NCI-H774 (cell line): ENCODE measurements at regions not wholly inside any gene's neighbourhood (a gene's known extent, or its start where the extent isn't known, plus 50 kb on each side); places are given as distances from the start of the nearest gene placed in this dataset.

Experiments
- DNase-seq: peaks from one replicate; lab custom pipeline; 2025; lab: John Stamatoyannopoulos, UW

DNA sequence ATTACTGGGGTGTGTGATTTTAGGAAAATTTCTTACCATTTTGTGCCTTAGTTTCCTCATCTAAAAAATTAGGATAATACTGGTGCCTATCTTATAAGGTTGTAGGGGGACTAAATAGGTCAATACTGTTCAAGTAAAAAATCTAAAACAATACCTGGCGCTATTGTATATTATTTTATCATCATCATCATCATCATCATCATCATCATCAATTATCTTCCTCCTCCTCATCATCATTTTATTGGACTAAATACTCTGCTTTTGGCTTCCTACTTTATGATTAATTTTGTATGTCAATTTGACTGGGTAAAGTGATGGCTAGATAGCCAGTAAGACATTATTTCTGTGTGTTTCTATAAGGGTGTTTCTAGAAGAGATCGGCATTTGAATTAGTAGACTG lies 435.5 kb downstream of the DHX35 start:
- no peak for DNase-seq

DNA sequence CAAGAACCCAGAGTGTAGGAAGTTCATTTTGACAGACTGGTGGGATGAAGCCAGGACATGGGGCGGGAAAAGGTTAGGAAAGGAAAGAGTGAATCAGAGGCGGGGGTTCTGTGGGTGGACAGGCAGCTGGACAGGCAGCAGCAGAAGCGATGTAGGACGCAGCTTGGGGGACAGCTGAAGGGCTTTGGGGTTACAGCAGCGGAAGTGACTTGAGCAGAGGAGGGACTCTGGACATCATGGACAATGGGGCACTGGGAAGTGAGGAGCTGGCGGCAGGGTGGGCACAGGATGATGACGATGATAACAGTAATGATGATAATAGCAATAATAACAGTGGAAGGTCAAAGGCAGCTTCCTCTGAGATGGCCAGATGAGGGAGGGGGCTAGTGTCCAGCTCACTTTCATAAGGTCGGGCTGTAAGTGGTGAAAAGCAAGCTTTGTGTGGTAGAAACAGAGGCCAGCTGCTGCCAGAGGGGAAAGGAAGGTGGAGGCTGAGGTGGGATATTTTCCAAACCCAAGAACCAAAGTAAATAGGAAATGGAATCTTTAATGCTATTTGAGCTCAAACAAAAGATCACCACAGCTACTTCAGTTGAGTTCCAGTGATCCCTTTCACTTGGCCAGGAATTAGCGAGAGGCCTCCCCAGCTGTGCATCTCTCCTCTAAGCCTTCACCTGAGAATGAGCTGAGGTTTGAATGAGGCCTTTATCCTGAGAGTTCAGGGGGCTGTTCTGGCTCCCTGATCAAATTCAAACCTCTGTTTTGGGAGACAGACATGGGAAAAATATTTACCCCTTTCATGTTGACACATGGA lies 433.5 kb downstream of the DHX35 start:
- DNase-seq, result no peak

DNA sequence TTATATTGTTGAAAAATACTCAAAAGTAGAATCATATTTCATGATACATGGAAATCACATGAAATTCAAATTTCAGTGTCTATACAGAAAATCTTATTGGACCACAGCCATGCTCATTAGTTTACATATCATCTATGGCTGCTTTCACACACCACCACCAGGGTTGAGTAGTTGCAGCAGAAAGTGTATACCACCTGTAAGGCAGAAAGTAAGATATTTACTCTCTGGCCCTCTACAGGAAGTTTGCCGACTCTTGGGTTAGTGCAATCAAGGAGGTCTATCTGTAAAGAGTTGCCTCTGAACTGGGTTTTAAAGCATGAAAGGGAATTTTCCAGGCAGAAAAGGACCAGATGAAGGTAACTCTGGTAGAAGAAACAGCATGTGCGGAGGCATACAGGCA lies 432.3 kb downstream of the DHX35 start:
- no peak for DNase-seq

DNA sequence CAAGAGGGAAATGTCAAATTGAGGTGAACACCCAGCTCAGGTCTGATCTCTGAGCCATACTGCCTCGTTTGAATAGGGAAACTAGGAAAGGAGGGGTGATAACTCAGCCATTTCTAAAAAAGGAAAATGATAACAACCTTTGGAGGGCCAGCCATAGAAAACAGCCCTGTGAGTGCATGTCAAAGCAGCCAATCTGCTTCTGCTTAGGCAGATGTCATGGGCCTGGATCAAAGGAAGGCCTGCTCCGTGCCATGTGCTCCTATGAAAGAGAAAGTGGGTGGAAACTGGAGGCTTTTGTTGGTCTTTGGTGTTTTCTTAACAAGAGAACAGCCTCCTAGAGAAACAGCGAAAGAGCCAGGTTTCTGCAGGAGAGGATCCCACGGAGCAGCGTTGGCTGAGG lies 428.0 kb downstream of the DHX35 start:
- DNase-seq, result no peak

DNA sequence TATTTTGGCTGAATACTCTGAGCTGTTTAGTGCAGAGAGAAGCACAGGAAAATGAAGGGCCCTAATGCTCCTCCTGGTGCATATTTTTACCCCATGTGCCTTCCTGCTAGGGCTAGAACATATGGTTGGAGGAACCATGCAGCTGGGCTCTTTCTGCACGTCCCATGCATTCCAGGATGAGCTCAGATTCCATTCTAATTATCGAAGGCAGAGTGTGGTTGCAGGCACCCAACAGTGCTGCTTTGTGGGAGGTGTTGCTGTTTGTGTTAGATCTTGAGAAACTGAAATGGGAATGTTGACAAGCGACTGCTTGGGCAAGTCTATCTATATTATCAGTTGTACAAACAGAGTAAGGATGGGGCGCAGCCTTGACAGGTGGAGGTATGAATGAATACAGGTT lies 419.5 kb downstream of the DHX35 start:
- no peak for DNase-seq

DNA sequence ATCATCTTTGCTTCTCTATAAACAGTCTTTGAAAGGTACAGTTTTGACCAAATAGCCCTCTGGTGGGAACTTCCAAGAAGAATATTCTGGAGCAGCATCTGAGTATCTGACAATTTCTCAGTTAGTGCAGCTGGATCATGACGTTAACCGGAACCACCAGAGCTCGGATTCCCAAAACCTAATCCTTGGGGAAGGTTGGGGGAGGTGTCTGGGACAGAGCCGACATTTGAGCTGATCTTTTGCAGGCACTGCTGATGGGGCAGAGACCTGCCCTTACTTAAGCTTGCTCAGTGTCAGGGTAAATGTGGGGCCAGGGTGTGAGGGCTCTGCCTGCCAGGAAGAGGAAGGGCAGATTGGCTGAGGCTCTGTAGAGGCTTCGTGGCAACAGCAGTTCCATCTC lies 416.6 kb downstream of the DHX35 start:
- no peak for DNase-seq

DNA sequence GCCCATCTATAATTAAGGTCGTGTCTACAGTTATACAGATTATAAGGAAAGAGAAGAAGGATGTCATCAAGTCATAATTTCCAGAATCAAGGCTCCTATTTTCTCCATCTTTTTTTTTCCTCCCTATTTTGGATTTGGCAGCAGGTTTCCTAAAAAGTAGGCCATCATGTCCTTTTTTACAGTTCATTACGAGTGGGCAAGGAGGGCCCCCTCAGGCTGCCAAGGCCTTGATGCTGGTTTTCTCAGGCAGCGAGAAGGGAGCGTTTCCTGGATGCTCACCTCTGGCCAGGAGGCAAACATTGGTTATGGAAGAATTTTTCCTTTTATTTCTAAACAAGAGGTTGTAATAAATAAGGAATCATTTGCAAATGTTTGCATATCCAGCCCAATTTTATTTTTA lies 414.6 kb downstream of the DHX35 start:
- no peak for DNase-seq

DNA sequence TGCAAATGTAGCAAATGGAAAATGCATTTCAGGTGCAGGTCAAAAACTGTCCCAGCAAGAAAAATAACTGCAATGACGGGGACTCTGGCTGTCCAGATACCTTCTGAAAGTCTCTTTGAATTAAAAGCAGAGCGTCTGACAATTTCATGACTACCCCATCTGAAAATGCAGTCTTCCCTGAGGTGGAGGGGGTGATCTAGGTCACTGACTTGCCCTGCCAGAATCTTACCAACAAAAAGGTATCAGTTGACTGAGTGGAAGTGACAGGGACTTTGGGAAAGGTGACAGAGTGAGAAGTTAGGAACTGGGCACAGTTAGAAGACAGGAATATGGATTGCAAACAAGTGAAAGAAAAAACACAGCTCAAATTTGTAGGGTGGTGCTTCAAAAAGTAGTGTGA lies 402.2 kb downstream of the DHX35 start:
- no peak for DNase-seq

DNA sequence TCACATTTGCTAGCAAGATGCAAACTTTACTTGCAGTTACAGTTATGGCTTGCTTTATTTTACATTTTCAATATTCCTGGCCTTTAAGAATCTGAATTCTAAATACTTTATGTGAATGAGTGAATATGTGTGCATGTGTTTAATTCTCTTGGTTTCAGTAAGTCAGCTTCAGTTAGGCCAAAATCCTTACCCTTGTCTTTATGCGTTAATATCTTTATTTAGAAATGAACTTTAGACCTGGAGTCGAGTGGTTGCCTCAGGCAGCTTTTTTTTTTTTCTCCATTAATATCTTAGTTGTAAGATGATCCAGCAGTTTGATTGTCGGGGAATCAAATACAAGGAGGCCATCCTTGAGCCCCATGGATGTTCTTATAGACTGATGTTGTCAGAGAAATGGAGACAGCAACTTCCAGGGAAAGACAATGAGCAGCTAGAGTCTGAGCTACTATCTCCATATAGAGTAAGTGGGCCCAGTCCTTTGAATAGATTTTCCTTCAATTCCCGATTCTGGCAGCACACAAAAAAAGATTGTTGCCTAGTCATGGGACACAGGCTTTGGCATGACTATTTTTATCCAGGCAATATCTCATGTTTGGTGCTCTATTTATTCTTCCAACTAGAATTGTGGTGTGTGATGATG lies 398.0 kb downstream of the DHX35 start:
- no peak for DNase-seq

DNA sequence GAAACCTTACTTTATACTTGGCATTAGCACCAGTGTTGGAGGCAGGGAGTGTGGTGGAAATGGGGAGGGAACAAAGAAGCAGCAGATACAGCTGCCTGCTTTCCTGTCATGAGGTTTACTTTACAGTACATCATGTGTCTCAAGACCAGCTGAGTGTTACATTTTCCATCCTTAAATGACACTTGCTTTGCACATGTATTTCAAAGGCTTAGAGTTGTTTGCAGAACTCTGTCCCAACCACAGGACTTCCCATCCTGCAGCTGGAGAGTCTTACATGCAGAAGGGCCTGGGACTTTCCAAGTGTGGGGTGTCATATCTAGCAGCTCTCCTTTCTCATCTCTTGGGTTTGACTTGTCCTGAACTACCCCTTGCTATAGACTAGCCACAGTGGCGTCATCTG lies 395.9 kb downstream of the DHX35 start:
- DNase-seq, result no peak

DNA sequence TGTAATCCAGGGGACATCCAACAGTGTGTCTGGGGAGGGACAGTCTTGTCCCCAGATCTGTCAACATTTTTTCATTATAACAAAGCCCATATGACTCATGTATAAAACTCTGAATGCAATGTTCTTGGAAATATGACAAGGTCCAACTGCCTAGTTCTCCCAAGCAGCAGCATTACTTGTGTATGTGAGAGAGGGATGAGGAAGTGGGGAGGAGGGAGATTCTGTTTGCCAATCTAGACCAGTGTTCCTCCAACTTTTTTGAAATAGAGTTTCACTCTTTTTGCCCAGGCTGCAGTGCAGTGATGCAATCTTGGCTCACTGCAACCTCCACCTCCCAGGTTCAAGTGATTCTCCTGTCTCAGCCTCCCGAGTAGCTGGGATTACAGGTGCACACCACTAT lies 394.8 kb downstream of the DHX35 start:
- no peak for DNase-seq

DNA sequence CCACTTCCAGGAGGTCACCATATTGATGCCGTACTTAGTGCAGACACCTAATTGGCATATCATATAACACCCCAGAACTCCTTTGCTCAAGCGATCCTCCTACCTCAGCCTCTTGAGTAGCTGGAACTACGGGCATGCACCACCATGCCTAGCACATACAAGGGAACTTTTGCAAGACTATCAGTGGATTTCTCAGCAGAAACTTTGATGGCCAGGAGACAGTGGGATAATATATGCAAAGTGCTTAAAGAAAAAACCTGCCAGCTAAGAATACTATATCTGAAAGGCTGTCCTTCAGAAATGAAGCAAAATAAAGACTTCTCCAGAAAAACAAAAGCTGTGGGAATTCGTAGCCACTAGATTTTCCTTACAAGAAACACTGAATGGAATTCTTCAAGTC lies 387.1 kb downstream of the DHX35 start:
- DNase-seq, result no peak

DNA sequence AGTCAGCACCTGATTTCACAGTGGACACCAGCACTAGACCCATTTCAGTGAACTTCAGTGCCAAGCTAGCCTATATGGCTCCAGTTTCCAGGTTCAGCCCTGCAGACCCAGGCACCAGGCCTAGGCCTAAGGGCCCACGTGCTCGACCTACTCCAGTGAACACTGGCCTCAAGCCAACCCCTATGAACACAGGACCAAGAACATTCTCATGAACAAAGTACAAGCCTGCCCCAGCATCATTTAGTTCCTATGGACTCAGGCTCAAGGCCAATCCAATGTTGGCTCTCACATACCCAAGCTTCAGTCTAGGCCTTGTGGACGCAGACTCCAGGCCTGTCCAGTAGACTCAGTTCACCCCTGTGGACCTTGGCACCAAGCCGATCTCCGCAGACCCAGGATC lies 385.5 kb downstream of the DHX35 start:
- no peak for DNase-seq

DNA sequence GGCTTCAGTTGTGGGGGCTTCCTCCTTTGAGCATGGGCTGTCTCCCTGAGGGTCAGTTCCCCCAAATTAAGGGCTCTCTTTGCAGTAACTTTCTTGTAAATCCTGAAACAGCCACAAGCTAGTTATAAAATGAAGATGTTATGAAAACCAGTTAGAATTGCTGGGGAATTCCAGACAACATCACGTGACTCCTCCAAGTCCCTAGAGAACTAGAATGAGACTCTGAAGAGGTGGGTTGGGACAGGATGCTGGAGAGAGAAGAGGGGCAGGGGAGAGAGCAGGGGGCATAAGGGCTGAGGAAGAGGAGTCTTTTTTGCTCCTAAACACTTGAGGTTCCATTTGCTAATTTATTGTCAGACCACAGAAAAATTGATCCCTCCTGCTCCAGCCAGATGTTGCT lies 380.3 kb downstream of the DHX35 start:
- DNase-seq, result no peak

DNA sequence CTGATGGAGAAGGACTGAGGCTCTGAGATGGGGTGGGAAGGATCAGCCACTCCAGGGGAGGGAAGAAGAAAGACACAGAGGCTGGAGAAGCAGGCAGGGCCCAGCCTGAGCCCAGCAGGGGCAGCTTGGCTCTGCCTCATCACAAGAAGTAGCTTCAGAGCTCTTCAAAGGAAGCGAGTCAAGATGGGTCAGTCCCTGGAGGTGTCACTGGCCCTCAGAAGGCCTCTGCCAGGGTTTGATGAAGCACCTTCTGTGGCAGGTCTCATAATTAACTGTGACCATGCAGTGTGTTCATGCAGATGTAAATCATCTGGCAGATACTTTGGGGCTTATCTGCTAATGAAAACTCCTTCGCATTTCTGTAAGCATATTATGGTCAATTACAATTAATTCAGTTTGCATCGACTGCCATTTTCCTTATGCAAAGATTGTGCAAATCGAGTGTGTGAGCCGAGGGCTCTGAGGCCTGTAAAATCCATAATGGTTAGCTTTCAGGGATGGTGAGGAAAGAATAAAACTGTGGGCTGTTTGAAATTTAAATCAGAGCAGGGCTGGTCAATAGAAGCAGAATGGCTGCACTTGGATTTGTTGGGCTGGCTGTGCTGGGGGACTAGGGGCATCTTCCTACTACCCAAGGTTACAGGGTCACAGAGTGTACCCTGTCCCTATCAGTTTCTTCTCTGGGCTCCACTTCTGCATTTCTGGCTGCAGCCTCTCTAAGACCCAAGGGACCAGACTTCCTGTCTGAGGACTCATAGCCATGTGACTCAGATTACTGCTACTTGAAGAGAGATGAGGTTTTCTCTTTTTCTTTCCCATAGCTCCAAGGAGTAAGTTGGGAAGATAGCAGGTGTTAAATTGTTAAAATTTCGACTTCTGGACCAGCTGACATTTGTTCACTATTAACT lies 376.6 kb downstream of the DHX35 start:
- no peak for DNase-seq

DNA sequence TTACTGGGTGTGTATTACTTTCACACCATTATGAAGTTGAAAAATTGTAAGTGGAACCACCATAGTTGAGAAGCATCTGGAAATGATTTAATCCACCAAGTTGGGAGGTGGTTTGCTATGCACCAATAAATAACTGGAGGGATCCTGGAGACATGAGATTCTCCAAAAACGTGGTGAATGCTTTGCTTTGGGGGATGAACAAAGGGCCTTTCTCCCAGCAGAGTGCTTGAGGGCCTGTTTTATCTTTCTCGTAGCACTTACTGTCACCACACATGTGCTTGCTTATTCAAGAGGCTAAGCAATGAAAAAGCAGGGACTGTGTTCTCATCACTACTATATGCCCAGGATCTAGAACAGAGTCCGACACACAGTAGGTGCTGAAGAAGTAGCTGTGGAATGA lies 371.1 kb downstream of the DHX35 start:
- no peak for DNase-seq

DNA sequence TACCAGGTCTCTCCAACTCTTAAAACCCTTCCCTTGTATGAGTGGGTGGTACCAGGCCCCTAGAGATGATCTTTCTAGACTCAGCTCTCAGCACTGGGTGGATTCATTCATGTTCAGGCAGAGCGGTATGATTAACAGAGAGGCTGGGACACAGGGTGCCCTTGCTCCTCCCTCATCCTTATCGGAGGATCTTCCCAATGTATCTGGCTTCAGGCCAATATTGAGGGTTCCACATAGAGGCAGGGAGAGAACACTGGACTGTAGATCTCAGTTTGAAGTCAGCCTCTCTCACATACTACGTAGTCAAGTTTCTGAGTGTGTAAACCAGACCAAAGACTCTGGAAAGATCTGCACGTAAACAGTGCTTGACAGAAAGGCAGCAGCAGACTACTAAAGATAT lies 366.2 kb downstream of the DHX35 start:
- DNase-seq, result no peak

DNA sequence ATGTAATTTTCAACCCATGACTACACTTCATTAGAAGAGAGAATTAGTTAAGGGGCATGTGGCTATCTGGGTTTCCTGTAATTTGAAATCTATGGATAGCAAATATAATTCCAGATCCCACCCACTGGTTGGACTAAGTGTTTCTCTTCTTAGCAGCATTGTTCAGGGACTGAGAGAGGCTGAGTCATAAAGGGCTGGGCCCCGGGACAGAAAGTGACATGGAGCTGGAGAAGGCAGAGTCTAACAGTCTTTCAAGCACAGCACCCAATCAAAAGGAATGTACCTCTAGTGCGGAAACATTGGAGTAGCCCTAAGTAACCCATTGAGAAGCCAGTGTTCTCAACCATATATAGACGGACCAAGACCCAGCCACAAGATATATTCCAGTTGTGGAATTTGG lies 363.9 kb downstream of the DHX35 start:
- DNase-seq, result no peak

DNA sequence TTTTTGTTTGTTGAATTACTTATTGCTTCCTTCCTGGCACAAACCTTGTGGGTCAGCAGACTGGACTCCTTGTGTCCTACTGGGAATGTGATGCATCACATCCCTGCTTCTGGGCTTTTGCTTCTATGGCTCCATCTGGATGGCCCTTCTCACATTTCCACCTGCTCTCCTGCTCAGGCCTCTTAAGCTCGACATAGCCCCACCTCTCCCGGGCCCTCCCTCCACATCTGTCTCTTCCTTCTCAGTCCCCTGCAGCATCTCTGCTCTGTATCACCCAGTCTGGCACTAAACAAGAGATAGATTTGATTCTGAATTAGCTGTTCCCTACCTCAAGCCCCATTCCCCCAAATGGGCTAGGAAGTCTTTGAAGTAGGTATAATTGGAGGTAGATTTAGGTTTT lies 356.8 kb downstream of the DHX35 start:
- DNase-seq, result no peak

DNA sequence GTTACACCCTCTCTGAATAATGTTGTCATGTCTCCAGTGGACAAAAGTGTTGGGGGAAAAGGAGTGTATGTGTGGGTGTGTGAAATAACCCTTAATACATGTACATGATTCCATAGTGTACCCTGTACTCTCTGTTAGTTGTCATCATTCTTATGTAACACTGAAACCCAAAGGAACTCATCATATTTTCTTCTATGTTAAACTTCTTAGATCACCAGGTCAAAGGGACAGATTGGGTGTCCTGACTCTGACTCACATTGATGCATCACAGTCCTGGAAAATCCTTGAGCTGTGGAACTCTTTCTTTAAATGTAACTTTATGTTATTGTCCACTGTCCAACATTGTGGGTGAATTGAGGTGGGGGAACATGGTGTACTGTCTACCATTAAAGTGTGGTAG lies 350.5 kb downstream of the DHX35 start:
- no peak for DNase-seq

DNA sequence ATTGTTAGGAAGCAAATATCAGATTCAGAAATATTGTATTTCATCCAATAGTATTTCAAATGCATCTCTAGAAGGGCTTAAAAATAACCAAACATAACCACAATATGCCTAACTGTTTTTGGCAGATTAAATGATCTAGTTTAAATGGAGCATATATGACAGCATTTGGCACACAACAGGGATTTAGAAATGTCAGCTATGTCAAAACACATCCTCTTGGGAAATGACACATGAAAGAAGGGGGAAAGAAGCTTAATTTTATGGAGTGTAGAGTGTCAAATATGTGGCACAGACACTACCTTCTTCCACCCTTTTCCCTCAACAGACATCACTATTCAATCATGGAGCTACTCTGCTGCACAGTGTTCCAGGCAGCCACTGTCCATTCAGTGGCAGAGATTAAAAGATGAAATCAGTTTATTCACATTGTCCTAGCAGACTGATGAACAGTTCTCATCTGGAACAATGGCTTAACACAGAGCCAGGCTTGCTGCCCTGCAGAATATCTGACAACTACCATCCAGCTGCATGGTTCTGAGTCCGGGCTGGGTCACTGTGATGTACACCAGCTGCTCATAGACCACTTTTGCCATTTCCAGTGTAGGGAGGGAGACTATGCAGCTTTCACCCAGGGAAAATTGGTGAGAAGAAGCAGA lies 349.8 kb downstream of the DHX35 start:
- DNase-seq, result no peak

DNA sequence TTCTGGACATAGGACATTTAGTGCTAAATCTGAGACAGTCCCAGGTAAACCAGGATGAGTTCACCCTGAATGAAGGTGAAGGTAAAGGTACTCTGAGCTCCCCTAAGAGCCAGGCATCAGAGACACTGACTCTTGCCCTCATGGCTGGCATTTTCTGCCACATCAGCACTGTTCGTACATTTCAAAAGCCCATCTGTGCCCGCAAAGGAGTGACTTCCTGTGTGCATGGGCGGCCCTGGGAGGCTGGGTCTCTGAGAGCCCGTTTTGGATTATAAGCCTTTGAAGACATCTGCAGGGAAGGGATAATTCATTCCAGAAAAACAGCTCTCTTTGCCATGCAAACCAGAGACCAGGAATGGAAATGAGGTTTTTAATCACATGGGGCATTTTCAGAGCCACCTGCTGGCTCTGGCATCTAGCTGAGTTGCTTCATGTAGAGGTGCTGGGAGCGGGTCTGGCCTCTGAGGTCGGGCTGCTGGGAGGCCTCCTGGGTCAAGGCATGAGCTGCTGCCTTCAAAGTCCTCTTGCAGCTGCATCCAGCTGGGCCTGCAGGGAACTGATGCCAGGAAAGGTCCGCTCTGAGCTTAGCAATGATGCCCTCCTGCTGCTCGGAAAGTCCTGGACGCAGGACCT lies 348.3 kb downstream of the DHX35 start:
- DNase-seq, result no peak
